ENCODE measurements at regions not wholly inside any gene's neighbourhood (a gene's known extent, or its start where the extent isn't known, plus 50 kb on each side); places are given as distances from the start of the nearest gene placed in this dataset.

DNA sequence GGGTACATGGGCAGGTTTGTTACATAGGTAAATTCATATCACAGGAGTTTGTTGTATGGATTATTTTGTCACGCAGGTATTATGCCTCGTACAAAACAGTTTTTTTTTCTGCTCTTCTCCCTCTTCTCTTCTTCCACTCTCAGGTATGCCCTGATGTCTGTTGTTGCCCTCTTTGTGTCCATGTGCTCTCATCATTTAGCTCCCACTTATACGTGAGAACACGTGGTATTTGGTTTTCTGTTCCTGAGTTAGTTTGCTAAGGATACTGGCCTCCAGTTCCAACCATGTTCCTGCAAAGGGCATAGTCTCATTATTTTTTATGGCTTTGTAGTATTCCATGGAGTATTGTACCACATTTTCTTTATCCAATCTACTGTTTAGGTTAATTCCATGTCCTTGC lies 65.7 kb downstream of the UNC5CL start:
- H3K36me3 Mint-ChIP-seq (ENCODE audit: low read depth), result no peaks in the 10 kb centered on the region
- peaks cover 37% of the 10 kb centered on the region for H3K27me3 Mint-ChIP-seq
- H3K9me3 Mint-ChIP-seq, result peaks cover 4% of the 10 kb centered on the region
- no peak for DNase-seq
- no peak overlapping the region for H3K27ac Mint-ChIP-seq
- H3K4me3 Mint-ChIP-seq, result no peak overlapping the region
- no peaks in the 10 kb centered on the region for H3K4me1 Mint-ChIP-seq
- ATAC-seq, result no peak

DNA sequence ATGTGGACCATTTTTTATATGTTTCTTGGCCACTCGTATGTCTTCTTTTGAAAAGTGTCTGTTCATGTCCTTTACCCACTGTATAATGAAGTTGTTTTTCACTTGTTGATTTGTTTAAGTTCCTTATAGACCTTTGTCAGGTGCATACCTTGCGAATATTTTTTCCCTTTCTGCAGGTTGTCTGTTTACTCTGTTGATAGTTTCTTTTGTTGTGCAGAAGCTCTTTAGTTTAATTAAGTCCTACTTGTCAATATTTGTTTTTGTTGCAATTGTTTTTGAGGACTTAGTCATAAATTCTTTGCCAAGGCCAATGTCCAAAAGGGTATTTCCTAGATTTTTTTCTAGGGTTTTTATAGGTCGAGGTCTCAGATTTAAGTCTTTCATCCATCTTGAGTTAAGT lies 66.2 kb downstream of the UNC5CL start:
- peaks cover 4% of the 10 kb centered on the region for H3K9me3 Mint-ChIP-seq
- no peak for ATAC-seq
- H3K27ac Mint-ChIP-seq, result no peak overlapping the region
- DNase-seq, result no peak
- H3K27me3 Mint-ChIP-seq, result peaks cover 33% of the 10 kb centered on the region
- no peaks in the 10 kb centered on the region for H3K36me3 Mint-ChIP-seq (ENCODE audit: low read depth)
- H3K4me3 Mint-ChIP-seq, result no peak overlapping the region
- H3K4me1 Mint-ChIP-seq, result no peaks in the 10 kb centered on the region

DNA sequence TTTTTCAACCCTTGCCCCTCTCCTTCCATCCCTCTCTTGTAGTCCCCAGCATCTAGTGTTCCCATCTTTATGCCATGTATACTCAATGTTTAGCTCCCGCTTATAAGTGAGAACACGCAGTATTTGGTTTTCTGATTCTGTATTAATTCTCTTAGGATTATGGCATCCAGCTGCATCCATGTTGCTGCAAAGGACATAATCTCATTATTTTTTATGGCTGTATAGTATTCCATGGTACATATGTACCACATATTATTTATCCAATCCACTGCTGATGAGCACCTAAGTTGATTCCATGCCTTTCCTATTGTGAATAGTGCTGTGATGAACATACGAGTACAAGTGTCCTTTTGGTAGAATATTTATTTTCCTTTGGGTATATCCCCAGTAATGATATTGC lies 66.8 kb downstream of the UNC5CL start:
- Mint-ChIP-seq H3K27me3 (peaks cover 26% of the 10 kb centered on the region), H3K36me3 (ENCODE audit: low read depth) (no peaks in the 10 kb centered on the region), H3K4me3 (no peak overlapping the region), H3K9me3 (peaks cover 4% of the 10 kb centered on the region), H3K27ac (no peak overlapping the region), H3K4me1 (no peaks in the 10 kb centered on the region)
- ATAC-seq, result no peak
- DNase-seq, result no peak

DNA sequence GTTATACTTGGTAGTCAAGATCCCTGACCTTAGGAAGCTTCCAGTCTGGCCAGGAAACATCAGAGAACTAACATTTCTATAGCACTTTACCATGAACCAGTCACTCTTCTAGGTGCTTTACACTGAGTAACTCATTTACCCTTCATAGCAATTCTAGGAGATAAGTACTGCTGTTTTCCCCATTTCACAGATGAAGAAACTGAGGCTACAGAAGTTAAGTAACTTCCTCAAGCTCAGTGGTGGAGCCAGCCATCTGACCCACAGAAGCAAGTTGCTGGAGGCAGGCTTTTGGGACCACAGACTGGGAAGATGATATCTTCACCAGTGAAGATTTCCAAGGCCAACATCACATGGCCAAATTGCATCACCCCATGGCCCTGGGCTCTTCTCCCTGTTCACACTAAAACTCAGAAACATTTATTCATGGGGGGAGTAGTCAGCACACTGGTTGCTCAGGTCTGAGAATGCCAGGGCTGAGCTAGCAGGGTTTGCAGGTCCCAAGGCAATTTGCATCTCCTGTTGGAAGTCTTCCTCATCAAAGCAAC lies 70.3 kb downstream of the UNC5CL start:
- H3K36me3 Mint-ChIP-seq (ENCODE audit: low read depth), result no peaks in the 10 kb centered on the region
- peaks cover 4% of the 10 kb centered on the region for H3K9me3 Mint-ChIP-seq
- no peaks in the 10 kb centered on the region for H3K4me1 Mint-ChIP-seq
- ATAC-seq (no peak), DNase-seq (no peak)
- H3K4me3 Mint-ChIP-seq, result no peak overlapping the region
- no peak overlapping the region for H3K27ac Mint-ChIP-seq
- H3K27me3 Mint-ChIP-seq, result peaks cover 3% of the 10 kb centered on the region

DNA sequence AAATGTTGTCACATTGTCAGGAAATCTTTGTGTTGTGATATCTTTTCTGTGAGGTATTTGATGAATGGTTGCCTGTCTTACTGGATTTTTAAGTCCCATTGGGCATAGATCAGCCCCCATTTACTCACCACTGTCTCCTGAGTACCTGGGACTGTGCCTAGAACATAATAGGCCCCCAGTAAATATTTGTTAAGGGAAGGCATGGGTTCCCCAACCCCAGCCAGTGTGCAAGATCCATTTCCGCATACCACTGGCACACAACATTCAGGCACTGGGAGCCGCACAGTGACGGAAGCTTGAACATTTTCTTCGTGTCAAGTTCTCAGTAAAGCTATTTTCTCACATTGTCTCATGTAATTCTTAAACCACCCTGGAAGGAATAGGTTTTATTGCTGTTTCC lies 72.2 kb downstream of the UNC5CL start:
- Mint-ChIP-seq H3K9me3 (no peaks in the 10 kb centered on the region), H3K36me3 (ENCODE audit: low read depth) (no peaks in the 10 kb centered on the region), H3K27ac (no peak overlapping the region), H3K4me1 (peaks cover 10% of the 10 kb centered on the region), H3K4me3 (no peak overlapping the region), H3K27me3 (no peaks in the 10 kb centered on the region)
- ATAC-seq (no peak), DNase-seq (no peak)

DNA sequence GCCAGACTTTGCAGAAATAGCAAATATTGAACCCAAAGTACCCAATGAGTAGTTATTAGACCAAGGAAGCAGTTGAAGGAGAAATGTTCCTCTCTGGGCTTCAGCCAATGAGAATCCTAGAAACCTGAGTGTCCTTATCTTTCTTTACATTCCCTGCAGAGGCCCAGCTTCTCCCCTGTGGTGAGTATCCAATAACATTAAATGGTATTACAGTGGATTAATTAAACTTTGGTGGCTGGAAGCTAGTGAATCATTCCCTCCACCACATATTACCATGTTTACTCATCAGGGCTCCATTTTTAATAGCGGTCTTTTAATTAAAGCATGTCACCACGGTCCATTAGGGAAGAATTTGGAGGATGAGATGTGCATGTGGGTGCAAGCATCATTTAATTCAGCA lies 74.0 kb downstream of the UNC5CL start:
- Mint-ChIP-seq H3K4me1 (peaks cover 10% of the 10 kb centered on the region), H3K27me3 (no peaks in the 10 kb centered on the region), H3K9me3 (no peaks in the 10 kb centered on the region), H3K4me3 (no peak overlapping the region), H3K36me3 (ENCODE audit: low read depth) (no peaks in the 10 kb centered on the region), H3K27ac (no peak overlapping the region)
- ATAC-seq (no peak), DNase-seq (no peak)

GRCh38 chr6:40963019-40963418 lies 76.0 kb downstream of the UNC5CL start:
- Mint-ChIP-seq H3K27ac (no peak overlapping the region), H3K27me3 (no peaks in the 10 kb centered on the region), H3K4me1 (peaks cover 10% of the 10 kb centered on the region), H3K4me3 (no peak overlapping the region), H3K9me3 (no peaks in the 10 kb centered on the region), H3K36me3 (ENCODE audit: low read depth) (no peaks in the 10 kb centered on the region)
- DNase-seq (no peak), ATAC-seq (no peak)

- peaks cover 10% of the 10 kb centered on the region for H3K4me1 Mint-ChIP-seq
- no peaks in the 10 kb centered on the region for H3K27me3 Mint-ChIP-seq
- no peak overlapping the region for H3K4me3 Mint-ChIP-seq
- H3K9me3 Mint-ChIP-seq, result no peaks in the 10 kb centered on the region
- H3K36me3 Mint-ChIP-seq (ENCODE audit: low read depth), result no peaks in the 10 kb centered on the region
- peak overlapping the region; percentile 10 for H3K27ac Mint-ChIP-seq
- DNase-seq (peak; percentile 6), ATAC-seq (peak; percentile 73)
These were observed 76.8 kb downstream of the UNC5CL start for GRCh38 chr6:40962241-40962640.

DNA sequence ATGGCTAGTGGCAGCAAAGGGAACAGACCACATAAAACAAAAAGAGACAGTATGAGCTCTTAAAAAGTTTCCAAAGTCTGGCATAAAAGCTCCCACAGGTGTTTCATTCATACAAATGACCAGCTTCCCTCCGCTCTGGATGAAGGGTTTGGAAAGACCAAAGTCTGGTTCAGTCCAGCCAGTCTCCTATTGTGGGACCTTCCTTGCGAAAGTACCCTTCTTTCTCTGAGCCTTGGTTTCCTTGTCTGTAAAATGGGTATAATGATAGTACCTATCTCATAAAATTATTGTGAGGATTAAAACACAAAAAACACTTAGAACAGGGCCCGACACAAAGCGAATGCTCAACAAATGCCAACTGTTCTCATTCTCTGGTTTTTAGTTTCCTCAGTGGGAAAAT lies 77.2 kb downstream of the UNC5CL start:
- Mint-ChIP-seq H3K4me3 (no peak overlapping the region), H3K27ac (peak overlapping the region; percentile 10)
- ATAC-seq, result no peak

GRCh38 chr6:40960742-40961430 lies 78.1 kb downstream of the UNC5CL start:
- H3K4me3 Mint-ChIP-seq, result no peak overlapping the region
- DNase-seq (no peak), ATAC-seq (no peak)
- no peak overlapping the region for H3K27ac Mint-ChIP-seq
- no peaks in the 10 kb centered on the region for H3K36me3 Mint-ChIP-seq (ENCODE audit: low read depth)
- H3K9me3 Mint-ChIP-seq, result no peaks in the 10 kb centered on the region
- peaks cover 10% of the 10 kb centered on the region for H3K4me1 Mint-ChIP-seq
- no peaks in the 10 kb centered on the region for H3K27me3 Mint-ChIP-seq

More for the DNA sequence above, 77.2 kb downstream of the UNC5CL start:
- no peaks in the 10 kb centered on the region for H3K27me3 Mint-ChIP-seq
- no peaks in the 10 kb centered on the region for H3K36me3 Mint-ChIP-seq (ENCODE audit: low read depth)
- DNase-seq, result no peak
- no peaks in the 10 kb centered on the region for H3K9me3 Mint-ChIP-seq
- peaks cover 10% of the 10 kb centered on the region for H3K4me1 Mint-ChIP-seq

DNA sequence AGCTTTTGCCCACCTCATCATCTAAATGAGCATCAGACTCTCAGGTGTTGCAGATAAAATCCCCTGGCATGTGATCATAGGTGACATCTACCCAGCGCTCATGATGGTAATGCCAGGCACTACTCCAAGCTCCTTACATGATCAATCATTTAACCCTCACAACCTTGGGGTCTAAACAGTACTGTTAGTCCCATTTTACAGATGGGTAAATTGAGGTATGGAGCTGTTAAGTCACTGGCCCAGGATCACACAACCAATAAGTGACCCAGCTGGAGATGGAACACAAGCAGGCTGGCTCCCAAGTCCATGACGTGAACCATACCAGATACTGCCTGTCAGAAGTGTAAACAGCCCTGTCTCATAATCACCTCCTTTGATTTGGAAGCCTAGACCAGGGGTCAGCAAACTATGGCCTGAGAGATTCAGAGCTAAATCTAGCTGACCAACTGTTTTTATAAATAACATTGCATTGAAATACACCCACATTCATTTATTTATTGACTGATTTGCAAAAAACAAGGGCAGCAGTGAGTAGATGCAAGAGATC lies 79.2 kb downstream of the UNC5CL start:
- H3K27me3 Mint-ChIP-seq, result no peaks in the 10 kb centered on the region
- no peak overlapping the region for H3K4me3 Mint-ChIP-seq
- H3K9me3 Mint-ChIP-seq, result no peaks in the 10 kb centered on the region
- H3K4me1 Mint-ChIP-seq, result peaks cover 10% of the 10 kb centered on the region
- no peaks in the 10 kb centered on the region for H3K36me3 Mint-ChIP-seq (ENCODE audit: low read depth)
- H3K27ac Mint-ChIP-seq, result no peak overlapping the region
- ATAC-seq (no peak), DNase-seq (no peak)

- peaks cover 10% of the 10 kb centered on the region for H3K4me1 Mint-ChIP-seq
- DNase-seq, result no peak
- H3K4me3 Mint-ChIP-seq, result no peak overlapping the region
- H3K27ac Mint-ChIP-seq, result no peak overlapping the region
- no peak for ATAC-seq
- peaks cover 4% of the 10 kb centered on the region for H3K27me3 Mint-ChIP-seq
- H3K36me3 Mint-ChIP-seq (ENCODE audit: low read depth), result no peaks in the 10 kb centered on the region
- H3K9me3 Mint-ChIP-seq, result no peaks in the 10 kb centered on the region
These were observed 80.3 kb downstream of the UNC5CL start for GRCh38 chr6:40958738-40959137.

GRCh38 chr6:40957616-40958492 lies 81.2 kb downstream of the UNC5CL start:
- H3K9me3 Mint-ChIP-seq, result no peaks in the 10 kb centered on the region
- ATAC-seq (no peak), DNase-seq (no peak)
- H3K27ac Mint-ChIP-seq, result no peak overlapping the region
- peaks cover 4% of the 10 kb centered on the region for H3K27me3 Mint-ChIP-seq
- H3K4me1 Mint-ChIP-seq, result peaks cover 10% of the 10 kb centered on the region
- H3K36me3 Mint-ChIP-seq (ENCODE audit: low read depth), result no peaks in the 10 kb centered on the region
- H3K4me3 Mint-ChIP-seq, result no peak overlapping the region

DNA sequence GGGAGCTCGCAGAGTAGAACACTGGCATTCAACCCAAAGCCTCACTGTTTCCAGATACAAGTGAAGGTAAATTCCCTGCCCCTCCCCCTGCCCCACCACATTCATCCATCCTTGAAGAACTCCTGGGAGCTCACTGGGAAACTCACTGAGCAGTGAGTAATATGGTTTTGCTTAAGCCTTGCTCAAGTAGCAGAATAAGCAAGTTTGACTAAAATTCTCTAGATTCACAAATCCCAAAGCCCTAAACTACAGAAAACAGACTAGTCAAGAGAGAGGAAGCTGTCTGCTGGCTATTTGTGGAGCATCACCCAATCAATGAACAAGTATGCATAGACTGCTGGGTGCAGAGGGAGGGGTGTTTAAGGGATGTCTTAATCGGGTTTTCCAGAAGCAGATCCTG lies 82.1 kb downstream of the UNC5CL start:
- DNase-seq (no peak), ATAC-seq (no peak)
- H3K4me1 Mint-ChIP-seq, result peaks cover under 1% of the 10 kb centered on the region
- no peaks in the 10 kb centered on the region for H3K36me3 Mint-ChIP-seq (ENCODE audit: low read depth)
- no peaks in the 10 kb centered on the region for H3K9me3 Mint-ChIP-seq
- peaks cover 4% of the 10 kb centered on the region for H3K27me3 Mint-ChIP-seq
- H3K27ac Mint-ChIP-seq, result no peak overlapping the region
- no peak overlapping the region for H3K4me3 Mint-ChIP-seq

GRCh38 chr6:40955178-40955545 lies 83.9 kb downstream of the UNC5CL start:
- no peak for ATAC-seq

More at GRCh38 chr6:40955178-40955545, 83.9 kb downstream of the UNC5CL start:
- H3K9me3 Mint-ChIP-seq, result no peaks in the 10 kb centered on the region
- no peaks in the 10 kb centered on the region for H3K4me1 Mint-ChIP-seq
- no peak for DNase-seq
- no peak overlapping the region for H3K4me3 Mint-ChIP-seq
- peaks cover 10% of the 10 kb centered on the region for H3K27me3 Mint-ChIP-seq
- H3K27ac Mint-ChIP-seq, result no peak overlapping the region
- no peaks in the 10 kb centered on the region for H3K36me3 Mint-ChIP-seq (ENCODE audit: low read depth)
